KOPT-K1 (cell line): ENCODE measurements at regions not wholly inside any gene's neighbourhood (a gene's known extent, or its start where the extent isn't known, plus 50 kb on each side); places are given as distances from the start of the nearest gene placed in this dataset.
"Not testable (repeated sequence)": the region's sequence is repeated elsewhere in the genome, so short reads cannot be mapped to it uniquely, and the experiment has no call there.

ENCODE experiments used
- H3K27ac ChIP-seq: fragments of 200-600 bp; sonication (generic); 2 replicates; pipeline ENCODE4 v1.5.1; 2016; ENCODE audit warnings: antibody characterized with exemption, mild to moderate bottlenecking, low read depth, low read length; ENCODE audit not compliant: poor library complexity, severe bottlenecking
- H3K36me3 ChIP-seq: fragments of 200-600 bp; sonication (generic); 2 replicates; pipeline ENCODE4 v1.5.1; 2017; ENCODE audit warnings: antibody characterized with exemption, mild to moderate bottlenecking, low read length, moderate library complexity; ENCODE audit not compliant: insufficient read depth
- H3K9me3 ChIP-seq: fragments of 200-600 bp; sonication (generic); 2 replicates; pipeline ENCODE4 v1.5.1; 2017; ENCODE audit warnings: antibody characterized with exemption, low read length, mild to moderate bottlenecking; ENCODE audit not compliant: insufficient read depth, poor library complexity, severe bottlenecking

- H3K36me3 ChIP-seq, H3K27ac ChIP-seq, H3K9me3 ChIP-seq: not testable (repeated sequence)
Observed at GRCh38 chrX:114057422-114057821, 526.5 kb upstream of the HTR2C start.

GRCh38 chrX:114051667-114052315 lies 532.1 kb upstream of the HTR2C start:
- H3K9me3 ChIP-seq = no peaks in the 10 kb centered on the region

GRCh38 chrX:114050075-114050796 lies 533.6 kb upstream of the HTR2C start:
- Histone ChIP-seq H3K36me3 (no peaks in the 10 kb centered on the region), H3K27ac (no peak overlapping the region), H3K9me3 (no peaks in the 10 kb centered on the region)

More at GRCh38 chrX:114051667-114052315, 532.1 kb upstream of the HTR2C start:
- H3K27ac ChIP-seq = no peak overlapping the region
- no peaks in the 10 kb centered on the region for H3K36me3 ChIP-seq

DNA sequence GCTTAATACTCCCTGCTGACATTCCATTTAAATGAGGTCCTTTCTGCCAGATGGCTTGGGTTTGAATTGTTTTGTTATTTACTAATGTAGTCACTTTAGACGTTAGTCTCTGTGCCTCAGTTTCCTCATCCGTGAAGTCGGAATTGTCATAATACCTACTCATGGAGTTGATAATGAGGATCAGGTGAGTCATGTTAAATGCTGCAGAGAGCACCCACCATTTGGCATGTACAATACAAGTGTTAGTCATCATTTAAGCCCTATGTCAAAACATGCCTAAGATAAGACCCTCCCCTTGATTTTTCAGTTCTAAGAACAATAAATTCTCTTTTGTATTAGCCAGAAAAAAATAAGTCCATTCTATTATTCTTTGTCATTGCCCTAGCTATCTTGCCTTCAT lies 534.8 kb upstream of the HTR2C start:
- Histone ChIP-seq H3K9me3 (no peaks in the 10 kb centered on the region), H3K36me3 (no peaks in the 10 kb centered on the region), H3K27ac (no peak overlapping the region)

- no peaks in the 10 kb centered on the region for H3K36me3 ChIP-seq
- H3K9me3 ChIP-seq = no peaks in the 10 kb centered on the region
- H3K27ac ChIP-seq = no peak overlapping the region
Observed at GRCh38 chrX:114047558-114047957, 536.3 kb upstream of the HTR2C start.

DNA sequence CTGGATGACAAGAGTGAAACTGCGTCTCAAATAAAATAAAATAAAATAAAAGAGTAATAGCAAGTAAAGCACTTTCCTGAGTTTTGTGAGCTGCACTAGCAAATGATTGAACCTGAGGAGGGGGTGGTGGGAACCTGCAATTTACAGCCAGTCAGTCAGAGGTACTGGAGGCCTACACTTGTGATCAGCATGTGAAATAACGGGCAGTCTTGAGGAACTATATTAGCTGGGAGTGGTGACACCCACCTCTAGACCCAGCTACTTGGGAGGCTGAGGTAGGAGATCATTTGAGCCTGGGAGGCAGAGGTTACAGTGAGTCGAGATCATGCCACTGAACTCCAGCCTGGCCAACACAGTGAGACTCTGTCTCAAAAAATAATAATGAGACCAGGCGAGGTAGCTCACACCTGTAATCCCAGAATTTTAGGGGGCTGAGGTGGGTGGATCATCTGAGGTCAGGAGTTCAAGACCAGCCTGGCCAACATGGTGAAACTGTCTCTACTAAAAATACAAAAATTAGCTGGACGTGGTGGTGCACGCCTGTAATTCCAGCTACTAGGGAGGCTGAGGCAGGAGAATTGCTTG lies 537.1 kb upstream of the HTR2C start:
- no peak overlapping the region for H3K27ac ChIP-seq
- H3K36me3 ChIP-seq = no peaks in the 10 kb centered on the region
- no peaks in the 10 kb centered on the region for H3K9me3 ChIP-seq

DNA sequence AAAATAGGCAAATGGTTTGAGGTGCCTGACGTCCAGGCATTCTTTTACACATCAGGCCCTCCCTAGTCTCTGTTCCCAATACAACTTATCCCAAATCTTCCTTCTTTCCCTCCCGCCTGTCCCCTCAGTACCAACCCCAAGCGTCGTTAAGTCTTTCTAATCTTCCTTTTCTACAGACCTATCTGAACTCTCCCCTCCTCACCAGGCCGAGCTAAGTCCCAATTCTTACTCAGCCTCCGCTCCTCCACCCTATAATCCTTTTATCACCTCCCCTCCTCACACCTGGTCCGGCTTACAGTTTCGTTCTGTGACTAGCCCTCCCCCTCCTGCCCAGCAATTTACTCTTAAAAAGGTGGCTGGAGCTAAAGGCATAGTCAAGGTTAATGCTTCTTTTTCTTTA lies 542.4 kb upstream of the HTR2C start:
- H3K27ac ChIP-seq, H3K9me3 ChIP-seq, H3K36me3 ChIP-seq: not testable (repeated sequence)

DNA sequence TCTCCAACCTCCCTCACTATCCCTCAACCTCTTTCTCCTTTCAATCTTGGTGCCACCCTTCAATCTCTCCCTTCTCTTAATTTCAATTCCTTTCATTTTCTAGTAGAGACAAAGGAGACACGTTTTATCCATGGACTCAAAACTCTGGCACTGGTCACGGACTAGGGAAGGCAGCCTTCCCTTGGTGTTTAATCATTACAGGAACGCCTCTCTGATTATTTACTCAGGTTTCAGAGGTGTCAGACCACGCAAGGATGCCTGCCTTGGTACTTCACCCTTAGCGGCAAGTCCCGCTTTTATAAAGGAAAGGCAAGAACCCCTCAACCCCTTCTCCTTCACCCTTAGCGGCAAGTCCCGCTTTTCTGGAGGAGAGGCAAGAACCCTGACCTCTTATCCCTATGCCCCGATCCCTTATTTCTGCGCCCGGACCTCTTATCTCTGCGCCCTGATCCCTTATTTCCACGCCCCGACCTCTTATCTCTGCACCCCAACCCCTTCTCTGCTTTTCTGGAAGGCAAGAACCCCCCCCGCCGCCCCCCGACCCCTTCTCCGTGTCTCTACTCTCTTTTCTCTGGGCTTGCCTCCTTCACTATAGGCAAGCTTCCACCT lies 543.1 kb upstream of the HTR2C start:
- not testable (repeated sequence) for H3K9me3 ChIP-seq, H3K27ac ChIP-seq, H3K36me3 ChIP-seq

- H3K36me3 ChIP-seq, H3K27ac ChIP-seq, H3K9me3 ChIP-seq: not testable (repeated sequence)
Observed at GRCh38 chrX:114040111-114040510, 543.8 kb upstream of the HTR2C start.

DNA sequence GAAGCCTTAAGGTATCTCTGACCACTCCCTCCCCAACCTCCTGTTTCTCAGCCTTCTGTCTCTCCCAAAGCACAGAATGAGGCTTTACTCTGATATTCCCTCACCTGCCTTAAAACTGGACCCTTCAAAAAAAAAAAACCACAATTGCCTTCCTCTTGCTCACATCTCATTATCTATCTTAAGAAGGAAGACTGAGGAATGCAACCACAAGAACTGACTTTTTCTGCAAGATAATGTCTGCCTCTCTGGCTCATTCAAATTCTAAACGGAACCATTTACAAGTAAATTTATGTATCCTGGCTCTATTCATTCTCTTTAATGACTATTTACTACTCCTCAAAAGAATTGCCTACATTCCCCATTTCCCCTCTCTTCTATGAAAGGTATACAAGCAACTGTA lies 545.5 kb upstream of the HTR2C start:
- Histone ChIP-seq H3K9me3 (no peaks in the 10 kb centered on the region), H3K27ac (no peak overlapping the region), H3K36me3 (no peaks in the 10 kb centered on the region)

DNA sequence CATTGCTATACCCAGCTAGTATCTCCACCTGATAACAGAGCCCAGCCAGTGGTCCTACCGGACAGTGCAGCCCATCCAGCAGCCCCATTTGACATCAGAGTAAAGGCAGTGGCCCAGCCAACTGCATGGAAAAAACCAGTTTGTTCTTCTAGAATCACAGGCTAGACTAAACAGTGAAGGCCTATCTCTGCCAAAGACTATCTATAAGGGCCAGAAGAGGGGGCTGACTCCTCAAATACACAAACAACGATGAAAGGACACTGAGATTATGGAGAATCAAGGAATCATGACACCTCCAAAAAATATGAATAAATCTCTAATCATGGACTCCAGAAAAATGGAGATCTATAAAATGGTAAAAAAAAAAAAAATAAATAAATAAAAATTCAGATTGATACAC lies 546.4 kb upstream of the HTR2C start:
- H3K9me3 ChIP-seq = no peaks in the 10 kb centered on the region
- no peak overlapping the region for H3K27ac ChIP-seq
- H3K36me3 ChIP-seq = no peaks in the 10 kb centered on the region

- Histone ChIP-seq H3K27ac (no peak overlapping the region), H3K9me3 (no peaks in the 10 kb centered on the region), H3K36me3 (no peaks in the 10 kb centered on the region)
Observed at GRCh38 chrX:114028907-114029662, 554.8 kb upstream of the HTR2C start.

DNA sequence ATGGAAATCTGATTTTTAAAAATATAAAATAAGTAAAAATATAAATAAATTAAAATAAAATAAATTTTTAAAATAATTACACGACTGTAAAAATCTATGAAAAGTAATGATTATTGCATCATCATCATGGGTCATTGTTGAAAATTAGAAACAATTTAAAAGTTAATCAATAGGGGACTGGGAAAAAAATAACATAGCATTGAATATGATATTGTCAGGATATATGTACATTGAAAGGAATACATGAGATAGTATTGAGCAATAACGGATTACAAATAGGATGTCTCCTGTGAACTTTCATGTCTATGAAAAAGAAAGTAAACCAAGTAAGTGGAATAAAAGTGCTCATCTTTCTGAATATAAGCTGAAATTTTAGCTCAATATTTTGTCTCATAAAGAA lies 566.8 kb upstream of the HTR2C start:
- Histone ChIP-seq H3K36me3 (no peaks in the 10 kb centered on the region), H3K27ac (no peak overlapping the region), H3K9me3 (no peaks in the 10 kb centered on the region)

- H3K36me3 ChIP-seq = no peaks in the 10 kb centered on the region
- no peaks in the 10 kb centered on the region for H3K9me3 ChIP-seq
- H3K27ac ChIP-seq = no peak overlapping the region
Observed at GRCh38 chrX:114015966-114016365, 567.9 kb upstream of the HTR2C start.

DNA sequence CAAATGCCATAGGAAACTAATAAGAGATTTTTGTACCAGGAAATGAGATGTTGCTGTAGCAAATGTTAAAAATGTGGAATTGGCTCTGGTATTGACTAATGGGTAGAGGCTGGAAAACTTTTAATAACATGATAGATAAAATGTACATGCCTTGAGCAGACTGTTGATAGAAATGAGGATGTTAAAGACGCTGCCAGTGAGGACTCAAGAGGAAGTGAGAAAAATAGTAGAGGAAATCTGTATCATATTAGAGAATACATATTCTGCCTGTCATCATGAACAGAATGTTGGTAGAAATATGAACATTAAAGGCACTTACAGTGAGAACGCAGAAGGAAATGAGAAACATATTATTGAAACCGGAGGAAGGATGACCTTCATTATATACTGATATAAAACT lies 577.2 kb upstream of the HTR2C start:
- no peaks in the 10 kb centered on the region for H3K36me3 ChIP-seq
- H3K27ac ChIP-seq = no peak overlapping the region
- no peaks in the 10 kb centered on the region for H3K9me3 ChIP-seq
